ENCODE measurements at regions not wholly inside any gene's neighbourhood (a gene's known extent, or its start where the extent isn't known, plus 50 kb on each side); places are given as distances from the start of the nearest gene placed in this dataset.
"Not testable (repeated sequence)": the region's sequence is repeated elsewhere in the genome, so short reads cannot be mapped to it uniquely, and the experiment has no call there.

DNA sequence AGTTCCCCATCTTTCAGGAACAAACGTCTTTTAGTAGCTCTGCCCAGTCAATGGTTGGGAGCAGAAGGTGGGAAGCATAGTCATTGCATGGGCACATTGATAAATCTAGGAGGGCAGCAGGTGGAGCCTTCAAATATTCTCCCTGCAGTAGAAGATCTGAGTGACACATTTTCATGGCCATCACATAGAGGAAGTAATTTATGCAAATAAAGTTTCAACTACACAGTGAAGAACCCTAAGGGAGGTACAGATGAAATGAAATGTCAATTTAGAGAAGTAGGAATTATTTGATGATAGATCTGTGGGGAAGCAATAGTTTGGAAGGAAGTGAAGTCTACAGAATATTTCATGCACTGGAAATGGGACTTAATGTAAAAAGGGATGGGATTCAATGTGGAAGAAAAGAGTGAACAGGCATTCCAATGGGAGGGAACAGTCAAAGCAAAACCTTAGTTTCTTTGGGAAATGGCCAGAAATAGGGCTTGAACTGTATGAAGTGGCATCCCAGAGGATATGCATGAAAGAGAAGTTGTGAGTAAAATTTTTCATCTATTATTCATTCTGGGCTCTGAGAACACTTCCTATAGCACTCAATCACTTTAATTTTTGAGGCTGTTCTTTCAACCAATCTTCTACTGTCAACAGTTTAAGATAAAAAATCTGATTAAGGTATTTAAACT is 256.2 kb upstream of the LUZP2 start:
- no peak for DNase-seq (ENCODE audit: low read depth, low spot score)

DNA sequence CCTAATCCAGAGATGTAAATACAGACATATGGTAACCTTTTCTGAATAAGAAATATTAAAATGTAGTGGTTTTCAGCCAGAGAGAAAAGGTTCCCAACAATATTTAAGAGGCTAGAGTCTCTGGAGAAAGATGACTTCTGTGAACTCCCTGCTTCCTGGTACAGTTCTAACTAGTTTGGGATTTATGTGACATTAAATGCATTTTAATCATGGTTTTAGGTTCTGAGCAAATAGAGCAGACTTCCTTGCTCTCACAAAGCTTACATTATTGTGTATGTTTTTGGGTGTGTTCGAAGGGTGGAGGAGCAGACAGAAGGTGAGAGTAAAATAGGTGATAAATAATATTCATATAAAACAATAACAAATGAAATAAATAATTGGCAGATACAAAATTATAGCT is 250.1 kb upstream of the LUZP2 start:
- no peak for DNase-seq (ENCODE audit: low read depth, low spot score)

DNA sequence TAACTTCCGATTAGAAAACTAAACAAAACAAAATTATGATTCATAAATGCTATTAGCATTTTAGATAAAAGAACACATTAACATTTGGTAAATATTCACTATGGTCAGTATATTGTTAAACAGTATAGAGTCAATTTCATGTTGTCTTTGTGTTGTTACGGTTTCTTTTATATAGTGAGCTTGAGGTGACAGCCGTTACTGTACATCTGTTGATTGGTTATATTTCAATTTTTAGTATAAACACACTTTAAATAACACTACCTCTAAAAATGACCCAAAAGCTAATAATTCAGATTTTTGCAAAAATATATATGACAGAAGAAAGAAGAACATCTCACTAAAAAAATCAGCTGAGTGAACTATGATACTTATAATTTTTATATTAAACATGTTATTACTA is 249.0 kb upstream of the LUZP2 start:
- no peak for DNase-seq (ENCODE audit: low read depth, low spot score)

DNA sequence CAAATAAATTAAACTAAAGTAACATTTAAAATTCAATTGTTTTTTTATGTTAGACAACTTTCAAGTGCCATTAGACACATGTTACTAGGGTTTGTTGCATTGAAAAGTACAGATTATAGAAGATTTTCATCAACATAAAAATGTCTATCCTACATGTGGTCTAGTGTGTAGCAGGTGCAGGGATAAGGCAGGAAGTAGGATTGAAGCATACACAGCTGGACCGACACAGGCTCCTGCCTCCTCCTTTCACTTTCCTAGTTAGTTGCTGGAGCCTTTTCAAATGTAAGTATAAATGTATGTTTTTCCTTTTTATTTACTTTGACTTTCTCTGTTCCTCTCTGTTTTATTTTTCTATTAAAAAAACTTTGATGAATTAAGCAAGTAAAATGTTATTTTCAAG is 246.9 kb upstream of the LUZP2 start:
- no peak for DNase-seq (ENCODE audit: low read depth, low spot score)

DNA sequence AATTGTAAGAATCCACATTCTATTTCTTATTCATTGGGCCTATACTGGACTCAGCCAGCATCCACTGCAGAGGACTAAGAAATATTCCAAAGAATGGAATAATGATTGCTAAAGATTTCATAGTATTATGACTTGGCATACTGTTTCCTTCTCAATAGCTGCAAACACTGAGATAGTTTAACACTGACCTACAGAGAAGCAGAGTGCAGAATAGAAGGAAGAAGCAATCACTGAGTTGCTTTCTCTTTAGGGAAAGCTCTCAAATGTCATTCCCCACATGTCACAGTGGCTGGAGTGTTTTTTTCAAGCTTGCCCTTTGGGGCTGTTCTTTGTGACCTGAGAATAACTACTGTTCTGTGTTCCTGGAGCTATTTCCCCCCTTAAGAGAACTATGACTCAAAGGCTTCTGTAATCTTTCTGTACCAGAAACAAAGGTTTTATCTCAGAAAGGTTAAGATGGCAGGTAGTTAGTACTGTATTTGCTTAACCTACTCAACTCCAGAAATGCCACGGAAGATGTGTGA is 243.6 kb upstream of the LUZP2 start:
- no peak for DNase-seq (ENCODE audit: low read depth, low spot score)

DNA sequence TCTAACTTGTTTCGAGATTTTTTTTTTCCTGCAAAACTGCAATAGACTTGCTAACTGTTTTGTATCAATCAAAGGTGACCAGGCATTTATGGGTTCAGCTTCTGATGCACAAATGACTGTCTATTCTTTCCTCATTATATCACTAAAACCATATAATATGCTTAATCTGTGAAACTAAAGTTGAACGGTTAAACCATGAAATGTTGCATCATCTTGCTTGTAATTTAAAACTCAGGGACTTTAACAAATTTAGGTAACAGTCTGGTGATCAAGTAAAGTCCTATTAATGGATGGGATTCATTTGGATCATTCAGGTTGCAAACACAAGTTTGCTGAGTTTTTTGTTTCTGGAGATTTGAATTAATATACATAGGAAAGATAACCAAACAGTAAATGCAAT is 232.0 kb upstream of the LUZP2 start:
- DNase-seq (ENCODE audit: low read depth, low spot score): no peak

DNA sequence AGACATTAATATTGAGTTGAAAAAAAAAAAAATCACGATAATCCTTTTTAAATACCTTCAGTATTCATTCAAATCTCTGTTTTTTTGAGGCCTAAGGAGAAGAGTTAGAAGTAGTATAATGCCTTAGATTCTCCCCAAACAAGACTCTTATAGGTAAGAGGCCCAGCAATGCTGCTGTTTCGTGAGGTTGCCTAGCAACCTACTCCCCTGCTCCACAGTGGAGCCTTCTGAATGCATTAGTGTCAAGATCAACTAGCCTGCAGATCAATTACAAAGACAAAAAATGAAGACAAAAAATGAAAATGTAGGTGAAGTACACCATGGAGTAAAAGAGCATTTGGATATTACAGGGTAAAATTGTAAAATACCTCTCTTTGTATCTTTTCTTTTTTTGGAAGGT is 229.8 kb upstream of the LUZP2 start:
- no peak for DNase-seq (ENCODE audit: low read depth, low spot score)

DNA sequence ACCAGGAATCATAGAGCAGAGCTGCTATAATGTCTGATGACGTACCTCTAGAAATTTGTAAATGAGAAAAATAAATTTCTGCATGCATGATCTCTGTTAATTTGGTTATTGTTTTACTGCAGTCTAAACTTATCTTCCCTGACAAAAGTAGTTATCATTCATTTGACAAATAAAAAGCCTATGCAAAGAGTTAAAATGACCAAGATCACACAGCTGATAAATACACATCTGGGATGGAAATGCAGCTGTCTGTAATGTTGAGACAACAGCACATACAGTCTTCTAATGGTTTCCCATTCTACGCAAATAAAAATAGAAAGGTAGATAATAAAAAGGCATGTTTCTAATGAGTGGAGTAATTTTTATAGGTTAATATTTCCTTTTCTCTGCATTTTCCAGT is 225.1 kb upstream of the LUZP2 start:
- no peak for DNase-seq (ENCODE audit: low read depth, low spot score)

DNA sequence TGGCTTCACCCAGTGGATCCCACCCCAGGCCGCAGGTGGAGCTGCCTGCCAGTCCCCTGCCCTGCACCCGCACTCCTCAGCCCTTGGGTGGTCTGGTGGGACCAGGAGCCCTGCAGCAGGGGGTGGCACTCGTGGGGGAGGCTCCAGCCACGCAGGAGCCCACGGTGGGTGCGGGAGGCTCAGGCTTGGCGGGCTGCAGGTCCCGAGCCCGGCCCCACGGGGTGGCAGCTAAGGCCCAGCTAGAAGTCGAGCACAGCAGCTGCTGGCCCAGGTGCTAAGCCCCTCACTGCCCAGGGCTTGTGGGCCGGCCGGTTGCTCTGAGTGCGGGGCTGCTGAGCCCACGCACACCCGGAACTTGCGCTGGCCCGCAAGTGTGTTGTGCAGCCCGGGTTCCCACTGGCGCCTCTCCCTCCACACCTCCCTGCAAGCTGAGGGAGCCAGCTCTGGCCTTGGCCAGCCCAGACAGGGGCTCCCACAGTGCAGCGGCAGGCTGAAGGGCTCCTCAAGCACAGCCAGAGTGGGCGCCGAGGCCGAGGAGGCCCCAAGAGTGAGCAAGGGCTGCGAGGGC is 222.6 kb upstream of the LUZP2 start:
- DNase-seq (ENCODE audit: low read depth, low spot score): not testable (repeated sequence)

DNA sequence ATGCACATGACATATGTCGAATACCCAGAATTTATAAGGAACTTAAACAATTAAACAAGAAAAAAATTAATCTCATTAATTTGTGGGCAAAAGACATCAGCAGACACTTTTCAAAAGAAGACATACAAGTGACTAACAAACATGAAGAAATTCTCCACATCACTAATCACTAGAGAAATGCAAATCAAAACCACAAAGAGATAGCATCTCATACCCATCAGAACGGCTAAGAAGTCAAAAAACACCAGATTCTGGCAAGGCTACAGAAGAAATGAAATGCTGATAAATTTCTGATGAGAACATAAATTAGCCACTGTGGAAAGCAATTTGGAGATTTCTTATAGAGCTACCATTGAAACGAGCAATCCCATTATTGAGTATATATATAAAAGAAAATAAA is 210.6 kb upstream of the LUZP2 start:
- DNase-seq (ENCODE audit: low read depth, low spot score): no peak

DNA sequence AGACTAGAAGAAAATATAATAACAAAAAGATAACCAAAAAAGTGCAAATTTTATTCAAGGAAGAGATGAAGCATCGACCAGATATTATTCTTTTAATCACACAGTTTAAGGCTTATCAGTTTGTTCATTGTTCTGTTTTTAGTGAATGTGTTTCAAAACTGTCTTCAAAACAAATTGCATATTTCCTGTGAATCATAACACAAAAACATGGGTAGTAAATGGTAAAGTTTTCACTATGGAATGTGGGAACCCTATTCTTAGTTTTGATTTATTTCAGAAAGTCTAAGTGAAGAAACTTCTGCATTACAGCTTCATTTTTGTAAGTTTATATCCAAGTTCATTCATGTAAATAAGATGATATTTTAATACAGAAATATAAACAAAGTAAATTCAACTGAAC is 207.6 kb upstream of the LUZP2 start:
- DNase-seq (ENCODE audit: low read depth, low spot score): no peak

DNA sequence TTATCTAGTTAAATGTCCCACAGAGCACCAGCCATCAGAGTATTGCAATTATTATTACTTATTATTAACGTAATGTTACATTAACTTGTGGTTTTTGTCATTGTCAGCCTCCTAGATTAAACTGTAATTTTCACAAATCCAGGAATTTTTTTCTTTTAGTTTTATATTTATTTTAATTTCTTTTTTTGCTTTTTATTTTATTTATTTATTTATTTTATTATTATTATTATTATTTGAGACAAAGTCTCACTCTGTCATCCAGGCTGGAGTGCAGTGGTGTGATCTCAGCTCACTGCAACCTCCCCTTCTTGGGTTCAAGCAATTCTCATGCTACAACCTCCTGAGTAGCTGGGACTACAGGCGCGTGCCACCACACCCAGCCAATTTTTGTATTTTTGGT is 202.9 kb upstream of the LUZP2 start:
- DNase-seq (ENCODE audit: low read depth, low spot score): no peak

DNA sequence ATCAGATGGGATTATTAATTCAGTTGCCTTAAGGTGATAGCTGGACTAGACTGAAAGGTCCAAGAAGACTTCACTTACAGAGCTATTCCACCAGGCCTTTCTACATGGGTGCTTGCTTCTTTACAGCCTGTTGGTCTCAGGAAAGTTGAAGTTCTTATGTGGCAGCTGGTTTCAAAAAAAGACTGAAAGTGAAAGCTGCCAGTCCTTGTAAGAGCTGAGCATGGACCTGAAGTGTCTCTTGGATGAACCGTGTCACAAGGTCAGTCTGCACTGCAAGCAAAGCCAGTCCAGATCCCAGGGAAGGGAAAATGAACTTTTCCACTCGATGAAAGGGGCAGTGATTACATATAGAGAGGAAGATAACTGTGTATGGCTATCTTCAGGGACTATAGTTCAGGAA is 201.5 kb upstream of the LUZP2 start:
- DNase-seq (ENCODE audit: low read depth, low spot score): no peak

DNA sequence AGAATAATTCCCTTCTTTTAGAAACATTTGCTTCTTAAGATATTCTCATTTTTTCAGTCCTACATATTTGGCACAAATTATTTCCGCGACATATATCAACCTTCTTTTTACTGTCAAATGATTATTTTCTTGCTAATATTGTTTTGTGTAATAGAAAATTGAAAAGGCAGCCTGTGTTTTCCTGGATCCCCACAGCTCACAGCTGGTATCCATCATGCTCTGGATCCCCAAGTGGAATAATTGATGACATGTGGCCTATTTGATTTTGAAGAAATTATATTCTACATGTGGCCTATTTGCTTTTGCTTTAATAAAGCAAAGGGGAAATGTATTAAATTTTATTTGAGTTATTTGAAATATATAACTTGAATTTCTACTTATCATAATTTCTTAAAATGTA is 199.4 kb upstream of the LUZP2 start:
- DNase-seq (ENCODE audit: low read depth, low spot score): no peak

DNA sequence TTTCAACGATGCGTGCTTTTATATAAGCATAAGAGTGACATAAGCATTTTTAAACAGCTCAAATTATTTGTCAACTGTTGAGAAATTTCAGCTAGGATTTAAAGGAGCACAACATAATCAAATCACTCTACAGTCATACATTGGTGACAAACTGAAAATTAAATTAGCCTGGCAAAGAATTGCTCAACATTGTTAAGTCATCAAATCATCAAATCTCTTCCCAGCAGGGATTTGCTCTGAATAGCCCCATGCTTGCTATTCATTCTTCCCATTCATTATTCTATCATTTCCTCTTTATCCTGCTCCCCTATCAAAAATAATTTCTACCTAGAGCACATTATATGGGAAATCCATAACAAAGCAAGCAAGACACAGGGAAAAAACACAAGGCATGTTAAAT is 198.7 kb upstream of the LUZP2 start:
- DNase-seq (ENCODE audit: low read depth, low spot score): no peak

DNA sequence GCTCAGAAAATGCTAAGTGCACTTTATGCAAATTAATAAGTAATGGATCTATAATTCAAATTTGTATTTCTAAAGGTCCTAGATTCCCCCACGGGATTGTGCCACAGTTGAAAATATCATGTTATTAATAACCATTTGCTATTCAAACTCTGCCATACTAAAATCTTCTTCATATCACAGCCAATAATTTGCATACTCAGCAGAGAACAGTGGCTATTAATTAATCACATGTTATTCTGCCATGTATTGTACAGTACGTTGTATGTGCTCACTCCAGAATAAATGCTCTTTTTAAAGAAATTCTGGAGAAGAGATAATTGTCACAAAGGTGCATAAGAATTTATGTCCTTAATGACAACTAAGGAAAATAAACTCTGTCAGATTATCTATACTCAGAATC is 184.9 kb upstream of the LUZP2 start:
- DNase-seq (ENCODE audit: low read depth, low spot score): no peak

DNA sequence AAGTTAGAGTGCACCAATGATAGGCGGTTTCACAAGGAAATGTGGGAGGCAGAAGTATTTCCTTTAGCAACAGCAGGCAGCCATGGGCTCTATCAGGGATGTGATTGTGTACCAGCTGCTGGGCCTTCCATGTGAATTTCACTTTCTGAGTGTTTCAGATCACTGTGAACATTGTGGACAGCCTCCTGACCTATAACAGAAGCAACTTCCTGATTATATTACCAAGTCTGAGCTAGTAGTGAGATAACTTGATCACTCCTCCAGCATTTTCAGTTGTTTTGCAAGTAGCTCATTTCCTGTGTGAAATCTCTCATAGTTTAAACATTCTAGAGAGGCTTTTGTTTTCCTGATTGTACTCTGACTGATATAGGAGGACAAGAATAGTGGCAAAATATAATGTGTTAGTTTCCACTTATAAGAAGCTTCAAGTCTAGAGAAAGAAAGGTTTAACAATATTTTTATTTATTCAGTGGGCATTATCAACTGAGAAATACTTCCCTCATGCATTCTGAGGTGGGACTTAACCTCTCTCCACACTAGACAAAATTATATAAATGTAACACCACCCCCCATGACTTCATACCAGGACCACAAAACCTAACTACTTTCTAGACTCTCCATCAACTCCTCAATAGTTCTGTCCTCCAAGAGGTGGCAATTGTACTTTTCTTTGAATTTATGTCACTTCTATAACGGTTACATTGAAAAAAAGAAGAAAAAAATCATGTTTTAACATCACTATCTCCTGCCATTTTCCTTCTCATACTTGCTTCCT is 184.2 kb upstream of the LUZP2 start:
- DNase-seq (ENCODE audit: low read depth, low spot score): no peak

DNA sequence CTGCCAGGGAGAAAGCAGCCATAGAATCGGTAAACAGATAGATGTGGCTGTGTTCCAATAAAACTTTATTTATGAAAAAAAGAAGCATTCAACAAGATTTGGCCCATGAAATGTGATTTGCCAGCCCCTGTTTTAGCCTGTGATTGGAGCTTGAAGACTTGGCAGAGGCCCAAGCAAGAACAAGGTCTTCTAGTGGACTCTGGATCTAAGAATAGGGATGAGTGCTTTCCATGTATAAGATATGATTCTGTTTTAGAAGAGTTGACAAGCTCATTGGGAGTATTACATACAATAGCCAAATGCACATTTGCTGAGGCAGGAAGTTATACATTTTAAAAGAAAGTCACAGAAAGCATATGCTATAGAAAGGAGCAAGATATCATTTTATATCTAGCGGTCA is 175.6 kb upstream of the LUZP2 start:
- no peak for DNase-seq (ENCODE audit: low read depth, low spot score)

DNA sequence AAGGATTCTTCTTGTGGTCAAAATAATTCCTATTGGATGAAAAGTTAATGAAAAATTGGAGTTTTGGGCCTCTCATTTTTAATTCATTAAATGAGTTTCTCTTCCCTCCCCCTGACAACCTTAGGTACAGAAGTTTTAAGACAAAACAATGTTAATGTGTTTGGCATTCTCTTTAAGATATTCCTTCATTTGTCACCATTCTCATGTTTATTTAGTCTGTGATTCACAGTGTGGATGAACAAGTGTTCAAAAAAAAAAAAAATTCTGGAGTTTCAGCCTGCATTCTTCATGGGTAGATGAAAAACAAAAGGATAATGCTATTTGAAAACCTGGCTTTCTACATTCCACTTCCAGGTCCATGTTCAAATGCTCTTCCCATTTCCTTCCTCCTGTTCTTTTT is 172.6 kb upstream of the LUZP2 start:
- no peak for DNase-seq (ENCODE audit: low read depth, low spot score)

DNA sequence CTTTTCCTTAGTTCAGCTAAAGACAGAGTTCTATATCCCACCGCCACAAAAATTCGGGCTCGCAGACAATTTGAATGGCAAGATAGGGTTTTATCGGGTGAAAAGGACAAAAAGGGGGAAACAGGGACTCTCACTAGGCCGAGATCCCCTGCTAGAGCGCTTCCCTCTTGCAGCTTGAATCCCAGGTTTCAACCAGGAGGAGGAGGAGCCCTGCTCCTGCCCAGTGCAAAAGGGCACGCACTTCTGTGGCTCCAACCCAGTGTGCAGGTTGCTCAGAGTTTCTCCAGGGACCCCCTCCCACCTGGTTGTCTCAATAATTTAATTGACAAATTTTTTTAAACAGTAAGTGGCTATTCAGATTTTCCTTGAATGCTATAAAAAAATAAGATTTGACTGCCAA is 152.6 kb upstream of the LUZP2 start:
- DNase-seq (ENCODE audit: low read depth, low spot score): no peak

DNA sequence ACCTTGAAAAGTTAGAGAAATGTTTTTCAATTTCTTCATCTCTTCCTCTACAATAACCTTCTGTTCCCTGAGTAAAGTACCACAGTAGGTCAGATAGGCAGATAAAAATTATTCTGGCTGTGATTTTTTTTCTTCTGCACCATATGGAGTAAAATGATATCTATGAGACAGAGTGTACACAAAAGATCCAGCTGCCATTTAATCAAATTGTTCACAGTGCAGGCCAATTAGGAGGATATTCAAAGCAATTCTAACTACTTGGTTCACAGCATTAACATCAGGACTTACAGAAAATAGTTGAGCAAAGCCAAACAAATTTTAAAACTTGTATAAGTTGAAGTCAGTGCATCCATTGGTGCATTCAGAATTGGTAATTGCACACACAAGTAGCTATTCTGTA is 147.9 kb upstream of the LUZP2 start:
- DNase-seq (ENCODE audit: low read depth, low spot score): no peak

DNA sequence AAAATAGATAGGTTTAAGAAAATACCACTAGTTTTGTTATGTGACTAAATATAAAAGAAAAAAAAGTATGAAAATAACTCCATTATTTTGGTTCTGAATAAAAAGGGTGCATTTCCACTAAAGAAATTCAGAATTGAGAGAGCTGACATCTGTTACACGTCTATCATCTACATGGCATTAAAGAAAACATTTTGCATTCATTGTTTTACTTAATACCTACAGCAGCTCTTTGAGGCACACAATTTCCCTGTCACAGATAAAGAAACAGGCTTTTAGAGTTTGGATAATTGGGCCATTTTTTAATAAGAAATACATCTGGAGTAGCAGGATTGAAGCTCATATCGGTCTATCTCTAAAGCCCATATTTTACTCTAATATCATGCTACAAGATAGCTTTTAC is 145.7 kb upstream of the LUZP2 start:
- DNase-seq (ENCODE audit: low read depth, low spot score): no peak

DNA sequence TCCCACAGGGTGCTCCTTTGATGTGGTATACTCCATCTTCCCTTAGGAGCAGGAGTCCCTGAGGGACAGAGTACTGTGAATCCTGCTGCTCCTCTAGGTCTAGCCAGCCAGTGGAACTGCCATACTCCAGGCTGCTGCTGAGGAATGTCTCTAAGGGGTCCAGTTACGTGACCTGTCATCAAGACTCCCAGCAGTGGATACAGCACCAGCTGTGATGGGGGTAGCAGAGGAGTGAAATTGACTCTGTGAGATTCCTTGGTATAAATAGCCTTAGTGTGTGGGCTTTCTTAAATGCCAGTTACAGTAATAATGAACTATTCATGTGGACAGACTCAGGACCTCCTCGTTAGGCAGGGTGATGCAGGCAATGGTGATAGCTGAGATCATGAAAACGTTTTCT is 140.4 kb upstream of the LUZP2 start:
- DNase-seq (ENCODE audit: low read depth, low spot score): no peak
